GM18873 (cell line): ENCODE measurements at regions not wholly inside any gene's neighbourhood (a gene's known extent, or its start where the extent isn't known, plus 50 kb on each side); places are given as distances from the start of the nearest gene placed in this dataset.

Source experiments
- ATAC-seq: cut with Tn5 transposase; IDR thresholded peaks from one replicate; pipeline ENCODE4 v1.9.1; 2021; ENCODE audit warnings: mild to moderate bottlenecking, moderate library complexity, moderate number of reproducible peaks; ENCODE audit not compliant: unreplicated experiment, low FRiP score

- no peak for ATAC-seq
Measured at GRCh38 chr14:53896726-53897125, 59.9 kb downstream of the BMP4 start.

- peak; percentile 71 for ATAC-seq
Measured at GRCh38 chr14:53894456-53894855, 62.2 kb downstream of the BMP4 start.

- ATAC-seq, result no peak
Measured at GRCh38 chr14:53893374-53893773, 63.3 kb downstream of the BMP4 start.

- ATAC-seq, result no peak
Measured at GRCh38 chr14:53890611-53891101, 66.0 kb downstream of the BMP4 start.

GRCh38 chr14:53888535-53889386 lies 67.9 kb downstream of the BMP4 start:
- no peak for ATAC-seq

GRCh38 chr14:53885136-53885640 lies 71.4 kb downstream of the BMP4 start:
- ATAC-seq, result no peak

GRCh38 chr14:53884601-53885000 lies 72.0 kb downstream of the BMP4 start:
- ATAC-seq, result no peak

- ATAC-seq, result no peak
Measured at GRCh38 chr14:53883739-53884138, 72.9 kb downstream of the BMP4 start.

GRCh38 chr14:53882684-53883083 lies 73.9 kb downstream of the BMP4 start:
- no peak for ATAC-seq

GRCh38 chr14:53881921-53882320 lies 74.7 kb downstream of the BMP4 start:
- ATAC-seq, result no peak

- ATAC-seq, result no peak
Measured at GRCh38 chr14:53881161-53881871, 75.3 kb downstream of the BMP4 start.

- no peak for ATAC-seq
Measured at GRCh38 chr14:53880761-53881160, 75.9 kb downstream of the BMP4 start.

GRCh38 chr14:53879747-53880146 lies 76.9 kb downstream of the BMP4 start:
- ATAC-seq, result no peak

- no peak for ATAC-seq
Measured at GRCh38 chr14:53879022-53879686, 77.5 kb downstream of the BMP4 start.

- ATAC-seq, result no peak
Measured at GRCh38 chr14:53875324-53875897, 81.2 kb downstream of the BMP4 start.

GRCh38 chr14:53874704-53875103 lies 81.9 kb downstream of the BMP4 start:
- ATAC-seq, result no peak

GRCh38 chr14:53872681-53873089 lies 83.9 kb downstream of the BMP4 start:
- ATAC-seq, result no peak

- no peak for ATAC-seq
Measured at GRCh38 chr14:53871951-53872350, 84.7 kb downstream of the BMP4 start.

GRCh38 chr14:53871011-53871410 lies 85.6 kb downstream of the BMP4 start:
- no peak for ATAC-seq

GRCh38 chr14:53865711-53866110 lies 90.9 kb downstream of the BMP4 start:
- ATAC-seq, result no peak

- ATAC-seq, result no peak
Measured at GRCh38 chr14:53861781-53862180, 94.8 kb downstream of the BMP4 start.
